ENCODE measurements at regions not wholly inside any gene's neighbourhood (a gene's known extent, or its start where the extent isn't known, plus 50 kb on each side); places are given as distances from the start of the nearest gene placed in this dataset.
"Not testable (repeated sequence)": the region's sequence is repeated elsewhere in the genome, so short reads cannot be mapped to it uniquely, and the experiment has no call there.

DNA sequence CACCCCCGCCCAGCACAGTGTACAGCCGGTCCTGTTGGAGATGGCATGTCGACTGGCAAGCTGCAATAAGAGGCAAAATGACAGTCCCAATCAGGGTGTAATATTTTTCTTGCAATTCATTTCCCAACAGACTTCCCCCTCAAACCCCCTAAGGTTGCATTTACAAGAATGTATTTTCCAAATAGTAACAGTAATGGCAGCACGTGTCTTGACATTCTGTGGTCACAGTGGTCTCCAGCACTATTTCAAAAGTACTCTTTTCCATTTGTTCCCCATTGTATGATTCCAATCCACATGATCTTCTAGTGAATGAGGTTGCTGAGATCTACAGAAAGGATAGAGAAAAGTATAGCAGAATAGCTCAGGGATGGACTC is 97.8 kb upstream of the CARMIL1 start:
- DNase-seq (ENCODE audit: low read depth in 2 of 2) = no peak

DNA sequence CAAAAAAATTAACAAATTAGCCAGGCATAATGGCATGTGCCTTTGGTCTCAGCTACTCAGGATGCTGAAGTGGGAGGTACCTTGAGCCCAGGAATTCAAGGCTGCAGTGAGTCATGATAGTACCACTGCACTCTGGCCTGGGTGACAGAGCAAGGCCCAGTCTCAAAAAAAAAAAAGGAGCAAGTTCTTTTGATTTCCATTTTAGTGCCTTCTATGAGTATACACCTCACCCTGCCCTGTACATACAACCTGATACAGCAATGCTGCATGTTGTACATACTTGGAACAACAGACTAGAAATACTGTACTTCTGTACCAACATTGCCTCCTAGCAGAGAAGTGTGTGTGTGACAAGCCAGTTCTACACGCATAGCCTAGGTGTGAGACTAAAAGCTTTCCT is 97.3 kb upstream of the CARMIL1 start:
- DNase-seq (ENCODE audit: low read depth in 2 of 2) = no peak

DNA sequence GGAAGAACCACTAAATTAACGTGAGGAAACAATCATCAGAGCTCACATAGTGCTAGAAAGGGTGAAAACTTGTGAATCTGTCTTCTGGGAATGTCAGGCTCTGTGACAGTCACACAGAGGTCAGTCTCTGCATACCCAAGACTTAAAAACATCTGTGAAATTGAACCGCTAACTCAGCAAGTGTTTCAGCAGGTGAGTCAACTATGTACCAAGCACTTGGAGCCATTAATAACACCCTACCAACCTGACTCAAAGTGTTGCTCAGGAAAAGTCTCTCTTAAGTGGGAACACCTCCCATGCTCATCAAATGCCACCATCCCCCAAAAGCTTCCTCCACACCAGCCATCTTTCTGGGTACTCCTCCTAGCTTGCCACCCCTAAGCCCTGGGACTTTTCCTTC is 92.3 kb upstream of the CARMIL1 start:
- DNase-seq (ENCODE audit: low read depth in 2 of 2) = no peak

DNA sequence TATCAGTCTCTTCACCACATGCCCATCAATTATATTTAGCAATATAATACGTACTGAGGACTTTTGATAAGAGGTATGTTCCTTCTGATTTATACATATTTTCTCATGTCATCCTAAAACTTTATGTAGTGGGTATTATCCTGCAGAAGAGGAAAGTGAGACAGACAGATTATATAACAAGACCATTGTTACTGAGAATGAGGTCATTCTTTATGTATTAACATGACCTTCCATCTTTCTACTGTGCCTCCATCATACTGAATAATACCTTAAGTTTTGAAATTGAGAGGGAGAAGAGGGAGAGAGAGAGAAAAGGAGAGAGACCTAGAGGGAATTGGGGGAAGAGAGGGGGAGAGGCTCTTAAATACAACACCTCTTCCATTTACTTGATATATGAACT is 90.9 kb upstream of the CARMIL1 start:
- no peak for DNase-seq (ENCODE audit: low read depth in 2 of 2)

DNA sequence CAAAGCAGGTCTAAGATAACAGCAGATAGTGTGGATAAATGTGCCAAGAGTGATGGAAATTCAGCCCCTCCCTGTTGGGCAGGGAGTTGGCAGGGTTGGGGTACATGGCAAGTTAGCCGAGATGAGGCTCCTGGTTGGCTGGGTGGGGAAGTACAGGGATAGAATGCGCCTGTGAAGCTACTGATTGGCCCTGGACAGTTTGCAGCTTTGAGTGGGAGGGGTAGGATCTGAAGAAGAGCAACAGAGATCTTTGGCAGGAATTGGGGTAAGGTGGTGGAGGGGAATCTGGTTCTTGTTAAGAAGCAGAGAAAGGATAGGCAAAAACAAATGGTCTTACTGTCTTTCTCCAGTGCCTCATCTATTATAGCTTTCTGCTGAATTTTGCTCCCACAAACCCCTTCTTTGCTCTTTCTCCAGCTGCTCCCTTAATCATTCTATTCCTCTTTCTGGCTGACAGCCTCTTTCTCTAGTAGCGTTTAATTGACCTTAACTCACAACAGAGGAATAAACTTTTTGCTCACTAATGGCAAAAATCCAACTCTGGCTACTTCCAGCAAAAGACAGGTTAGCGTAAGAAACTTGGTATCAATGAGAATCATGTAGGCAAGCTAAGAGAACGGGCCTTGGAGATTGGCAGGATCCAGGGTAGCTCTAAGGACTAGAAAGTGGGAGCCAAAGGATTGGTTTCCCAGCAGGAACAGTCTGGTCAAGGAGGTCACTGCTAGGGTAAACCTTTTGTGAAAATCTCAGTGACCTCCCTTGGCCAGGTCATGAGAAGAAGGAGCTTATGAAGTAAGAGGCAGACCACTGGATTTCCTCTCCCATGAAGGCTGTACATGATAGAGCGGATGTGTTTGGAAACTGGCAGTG is 86.3 kb upstream of the CARMIL1 start:
- no peak for DNase-seq (ENCODE audit: low read depth in 2 of 2)

DNA sequence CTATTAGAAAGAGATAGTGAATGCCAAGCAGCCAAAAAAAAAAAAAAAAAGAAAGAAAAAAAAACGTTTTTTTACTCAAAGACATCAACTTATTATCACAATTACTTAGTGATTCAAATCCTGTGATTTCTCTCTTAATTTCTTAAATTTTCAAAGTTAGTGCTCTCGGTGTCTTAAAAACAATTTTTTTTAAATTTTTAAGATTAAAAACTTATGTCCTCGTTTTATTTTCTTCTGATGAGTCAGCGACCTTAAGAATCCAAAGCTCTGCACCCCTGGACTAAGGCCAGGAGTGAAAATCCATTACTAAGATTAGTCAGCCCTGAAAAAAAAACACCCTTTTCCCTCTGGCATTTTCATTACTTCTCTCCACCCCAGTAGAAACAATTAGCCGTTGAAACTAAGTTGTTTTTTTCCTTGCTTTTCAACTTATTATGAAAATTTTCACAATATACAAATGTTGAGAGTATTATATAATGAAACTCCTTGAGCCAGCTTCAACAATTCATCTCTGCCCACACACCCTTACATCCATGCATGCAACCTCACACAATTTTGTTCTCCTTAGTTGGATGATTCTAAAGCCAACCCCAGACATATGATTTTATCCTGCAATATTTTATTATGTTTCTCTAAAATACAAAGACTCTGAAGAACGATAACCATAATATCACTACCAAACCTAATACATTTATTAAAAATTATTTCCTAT is 85.6 kb upstream of the CARMIL1 start:
- no peak for DNase-seq (ENCODE audit: low read depth in 2 of 2)

DNA sequence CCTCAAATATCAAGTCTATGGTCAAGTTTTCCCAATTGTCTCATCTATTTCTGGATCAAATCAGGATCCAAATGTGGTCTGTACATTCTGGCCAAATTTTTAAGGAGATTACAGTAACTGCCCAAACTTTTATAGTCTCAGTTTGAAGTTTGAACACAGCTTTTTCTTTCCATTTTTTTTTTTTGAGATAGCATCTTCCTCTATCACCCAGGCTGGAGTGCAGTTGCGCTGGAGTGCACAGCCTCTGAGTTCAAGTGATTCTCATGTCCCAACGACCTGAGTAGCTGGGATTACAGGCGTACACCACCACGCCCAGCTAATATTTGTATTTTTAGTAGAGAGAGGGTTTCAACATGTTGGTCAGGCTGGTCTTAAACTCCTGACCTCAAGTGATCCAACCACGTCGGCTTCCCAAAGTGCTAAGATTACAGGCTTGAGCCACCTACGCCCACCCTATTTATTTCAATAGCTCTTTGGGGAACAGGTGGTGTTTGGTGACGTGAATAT is 84.9 kb upstream of the CARMIL1 start:
- DNase-seq (ENCODE audit: low read depth in 2 of 2) = no peak

DNA sequence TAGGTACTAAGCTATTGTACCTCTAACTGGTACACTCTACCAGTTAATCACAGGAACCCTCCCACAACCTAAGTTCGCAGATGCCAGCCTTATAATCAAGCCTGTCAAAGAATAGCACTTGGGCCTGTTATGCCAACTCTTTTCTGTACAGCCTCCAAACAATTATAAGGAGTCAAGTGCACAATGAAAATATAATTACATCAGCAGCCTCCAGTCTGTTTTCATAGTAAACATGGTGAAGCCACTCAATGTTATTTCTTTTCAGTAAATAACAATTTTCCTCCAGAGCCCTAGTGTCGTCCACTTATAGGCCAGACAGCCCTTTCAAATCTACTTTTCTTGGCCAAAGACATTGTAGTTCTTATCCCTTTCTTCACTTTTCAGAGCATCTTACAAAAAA is 82.7 kb upstream of the CARMIL1 start:
- DNase-seq (ENCODE audit: low read depth in 2 of 2) = no peak

DNA sequence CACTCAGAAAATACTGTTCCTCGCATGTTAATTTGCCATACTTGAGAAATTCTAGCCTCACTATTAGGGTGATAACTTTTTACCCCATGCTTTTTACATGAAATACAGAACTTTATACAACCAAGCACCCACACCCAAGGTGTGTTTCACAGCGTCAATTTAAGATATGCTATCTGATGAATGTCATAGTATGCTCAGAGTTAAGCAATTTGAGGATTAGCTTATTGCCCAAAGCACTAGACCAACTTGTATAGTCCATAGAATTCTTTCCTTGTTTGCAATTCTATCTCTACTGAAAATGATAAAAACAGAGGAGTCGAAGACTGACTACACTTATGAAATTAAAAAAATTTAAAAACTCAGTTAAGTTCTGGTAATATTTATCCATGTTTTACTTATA is 82.1 kb upstream of the CARMIL1 start:
- no peak for DNase-seq (ENCODE audit: low read depth in 2 of 2)

DNA sequence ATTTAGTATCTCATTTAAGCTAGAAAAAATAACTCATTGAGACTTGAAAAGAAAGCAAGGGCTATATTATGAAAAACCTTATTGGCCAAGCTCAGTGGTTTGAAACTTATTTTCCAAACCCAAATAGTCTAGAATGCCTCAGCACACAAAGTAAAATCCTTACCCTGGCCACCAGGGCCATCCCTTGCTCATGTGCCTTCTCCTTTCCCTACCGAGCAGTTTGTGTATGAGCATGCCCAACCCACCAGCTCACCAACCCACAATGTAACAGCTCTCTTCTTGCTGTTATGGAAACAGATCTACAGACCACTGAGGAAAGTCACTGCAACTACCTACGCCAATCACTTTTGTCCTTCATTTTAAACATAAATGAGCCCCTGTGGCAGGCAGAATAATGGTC is 79.6 kb upstream of the CARMIL1 start:
- no peak for DNase-seq (ENCODE audit: low read depth in 2 of 2)

DNA sequence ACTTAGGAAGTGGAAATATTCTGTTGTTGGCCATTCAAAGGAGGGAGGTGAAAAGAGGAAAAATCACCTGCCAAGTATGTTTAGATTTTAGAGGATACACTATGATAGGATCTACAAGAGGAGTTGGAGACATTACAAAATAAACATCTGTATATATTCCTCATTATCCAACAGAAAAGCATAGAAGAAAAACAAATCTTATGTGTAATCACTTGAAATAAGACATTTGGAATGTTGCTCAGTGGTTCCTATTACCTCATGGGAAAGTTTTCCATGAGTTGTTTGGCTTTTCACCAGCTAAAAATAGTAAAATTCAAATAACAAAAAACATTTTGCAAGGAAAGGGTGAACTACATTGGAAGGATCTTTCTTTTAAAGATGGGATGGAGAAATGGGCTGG is 76.7 kb upstream of the CARMIL1 start:
- DNase-seq (ENCODE audit: low read depth in 2 of 2) = no peak

DNA sequence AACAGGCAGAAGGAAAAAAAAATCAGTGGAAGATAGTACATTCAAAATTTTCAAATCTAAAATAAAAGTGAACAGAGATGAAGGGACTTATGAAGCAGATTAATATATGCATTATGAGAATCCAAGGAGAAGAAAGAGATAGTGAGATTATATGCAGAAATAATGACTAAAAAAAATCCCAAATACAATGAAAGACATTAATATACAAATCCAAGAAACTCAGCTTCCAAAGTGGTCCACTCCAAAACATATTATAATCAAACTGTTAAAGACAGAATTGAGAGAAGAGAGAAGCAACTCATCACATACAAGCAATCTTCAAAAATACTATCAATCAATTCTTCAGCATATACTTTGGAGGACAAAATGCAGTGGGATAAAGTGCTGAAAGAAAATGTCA is 73.5 kb upstream of the CARMIL1 start:
- no peak for DNase-seq (ENCODE audit: low read depth in 2 of 2)

DNA sequence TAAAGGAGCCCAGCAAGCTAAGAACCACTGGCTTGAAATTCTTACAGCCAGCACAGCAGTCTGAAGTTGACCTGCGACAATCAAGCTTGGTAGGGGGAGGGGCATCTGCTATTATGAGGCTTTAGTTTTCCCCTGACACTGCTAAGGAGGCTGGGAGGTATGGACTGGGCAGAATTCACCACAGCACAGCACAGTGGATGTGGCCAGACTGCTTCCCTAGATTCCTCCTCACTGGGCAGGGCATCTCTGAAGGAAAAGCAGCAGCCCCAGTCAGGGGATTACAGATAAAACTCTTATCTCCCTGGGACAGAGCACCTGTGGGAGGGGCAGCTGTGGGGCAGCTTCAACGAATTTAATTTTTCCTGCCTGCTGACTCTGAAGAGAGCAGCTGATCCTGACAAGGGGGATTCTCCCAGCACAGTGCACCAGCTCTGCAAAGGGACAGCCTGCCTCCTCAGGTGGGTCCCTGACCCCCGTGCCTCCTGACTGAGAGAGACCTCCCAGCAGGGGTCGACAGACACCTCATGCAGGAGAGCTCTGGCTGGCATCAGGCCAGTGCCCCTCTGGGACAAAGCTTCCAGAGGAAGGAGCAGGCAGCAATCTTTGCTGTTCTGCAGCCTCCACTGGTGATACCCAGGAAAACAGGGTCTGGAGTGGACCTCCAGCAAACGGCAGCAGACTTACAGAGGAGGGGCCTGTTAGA is 71.6 kb upstream of the CARMIL1 start:
- DNase-seq (ENCODE audit: low read depth in 2 of 2) = not testable (repeated sequence)

DNA sequence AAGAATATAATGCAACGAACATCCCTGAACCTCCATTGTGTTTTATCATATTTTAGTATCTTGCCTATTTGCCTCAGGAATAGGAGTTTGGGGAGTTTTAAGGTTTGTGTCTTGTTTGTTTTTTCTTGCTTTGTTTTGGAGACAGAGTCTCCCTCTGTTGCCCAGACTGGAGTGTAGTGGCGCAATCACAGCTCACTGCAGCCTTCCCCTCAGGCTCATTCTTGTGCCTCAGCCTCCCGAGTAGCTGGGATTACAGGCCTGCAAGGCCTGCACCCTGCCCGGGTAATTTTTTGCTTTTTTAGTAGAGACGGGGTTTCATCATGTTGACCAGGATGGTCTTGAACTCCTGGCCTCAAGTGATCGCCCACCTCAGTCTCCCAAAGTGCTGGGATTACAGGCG is 63.3 kb upstream of the CARMIL1 start:
- DNase-seq (ENCODE audit: low read depth in 2 of 2) = no peak

DNA sequence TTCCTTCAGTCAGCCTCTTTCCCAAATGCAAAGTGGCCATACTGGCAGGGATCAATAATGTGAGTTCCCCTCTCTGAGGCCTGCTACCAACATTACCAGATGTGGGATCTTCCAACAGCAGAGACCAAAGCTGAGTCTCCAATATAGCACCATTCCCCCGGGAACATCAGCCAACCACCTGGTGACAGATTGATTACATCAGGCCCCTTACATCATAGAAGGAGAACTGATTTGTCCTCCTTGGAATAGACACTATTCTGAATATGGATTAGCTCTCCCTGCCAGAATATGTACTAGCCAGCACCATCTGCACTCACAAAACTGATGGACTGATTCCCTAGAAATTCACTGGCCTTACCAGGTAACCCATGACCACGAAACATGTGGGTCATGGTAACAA is 61.9 kb upstream of the CARMIL1 start:
- DNase-seq (ENCODE audit: low read depth in 2 of 2) = no peak

DNA sequence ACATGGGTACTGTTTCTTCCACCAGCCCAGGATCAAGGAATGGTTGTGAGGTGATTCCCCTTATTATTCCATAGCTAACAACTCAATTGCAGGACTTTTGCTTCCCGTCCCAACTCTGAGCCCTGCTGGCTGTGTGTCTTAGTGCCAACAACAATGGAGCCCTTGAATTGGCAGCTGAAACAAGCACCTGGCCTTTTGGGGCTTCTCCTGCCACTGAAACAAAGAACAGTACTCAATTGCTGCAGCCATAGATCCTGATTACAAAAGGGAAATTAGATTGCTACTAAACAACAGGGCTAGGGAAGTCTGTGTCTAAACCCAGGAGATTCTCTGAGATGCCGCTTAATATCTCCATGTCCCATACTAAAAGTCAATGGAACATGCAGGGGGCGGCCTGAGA is 61.3 kb upstream of the CARMIL1 start:
- DNase-seq (ENCODE audit: low read depth in 2 of 2) = no peak

DNA sequence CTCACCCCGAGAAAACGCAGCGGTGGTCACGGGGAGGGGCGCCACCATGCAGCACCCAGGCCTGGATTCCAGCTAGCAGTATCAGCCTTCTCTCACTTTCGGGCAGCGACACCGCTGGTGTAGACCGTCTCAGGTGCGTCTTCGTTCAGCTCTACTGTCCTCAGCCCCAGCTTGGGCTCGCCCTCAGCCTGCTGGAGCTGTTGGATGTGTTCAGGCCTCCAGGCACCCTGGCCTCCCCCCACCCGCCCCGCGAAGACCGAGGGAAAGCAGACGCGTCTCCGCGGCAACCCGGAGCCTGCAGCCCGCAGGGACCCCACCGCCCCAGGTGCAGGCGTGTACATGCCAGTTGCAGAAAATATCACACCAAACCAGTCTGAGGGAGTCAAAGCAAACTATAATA is 60.8 kb upstream of the CARMIL1 start:
- DNase-seq (ENCODE audit: low read depth in 2 of 2) = no peak

DNA sequence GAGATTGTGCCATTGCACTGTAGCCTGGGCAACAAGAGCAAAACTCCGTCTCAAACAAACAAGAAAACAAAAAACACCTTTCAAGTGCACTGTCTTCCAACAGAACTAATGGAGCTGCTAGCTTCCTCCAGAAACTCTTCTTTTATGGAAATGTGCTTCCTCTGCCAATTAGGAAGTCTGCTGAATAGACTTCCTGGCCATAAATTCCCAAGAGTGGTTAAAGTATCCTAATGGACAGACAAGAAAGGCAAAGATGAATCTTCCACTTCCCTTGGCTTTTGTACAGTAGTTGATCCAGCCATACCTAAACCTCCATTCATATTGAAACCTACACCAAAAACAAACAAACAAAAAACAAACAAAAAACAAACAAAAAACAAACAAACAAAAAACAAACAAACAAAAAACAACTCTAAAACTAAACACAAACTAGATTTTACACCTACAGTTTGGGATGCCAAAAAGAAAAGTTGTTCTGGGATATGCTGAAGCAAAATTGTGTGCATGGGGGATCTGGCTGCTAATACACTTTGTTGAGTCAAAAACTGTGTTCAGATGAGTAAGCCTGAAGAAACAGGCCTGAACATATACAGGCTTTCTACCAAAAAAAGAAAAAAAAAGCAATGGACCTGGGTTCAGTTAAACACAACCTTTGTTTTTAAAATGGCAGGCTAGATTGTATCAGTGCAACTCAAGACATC is 59.8 kb upstream of the CARMIL1 start:
- no peak for DNase-seq (ENCODE audit: low read depth in 2 of 2)

DNA sequence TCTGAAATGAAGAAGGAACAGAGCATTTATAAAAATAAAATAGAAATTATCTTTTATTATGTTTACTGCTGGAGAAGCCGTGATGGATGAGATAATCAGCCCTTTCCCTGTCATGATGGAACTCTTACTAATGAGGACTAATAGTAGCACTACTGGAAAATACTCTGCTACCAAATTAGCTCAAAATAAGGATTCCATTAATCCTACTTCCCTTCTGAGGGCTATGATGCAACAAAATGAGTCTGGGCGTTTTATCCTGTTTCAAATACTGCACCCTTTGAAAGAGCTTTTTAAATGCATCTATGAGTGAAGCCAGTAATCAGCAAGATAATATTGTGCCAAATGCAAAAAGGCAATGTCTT is 59.3 kb upstream of the CARMIL1 start:
- no peak for DNase-seq (ENCODE audit: low read depth in 2 of 2)

DNA sequence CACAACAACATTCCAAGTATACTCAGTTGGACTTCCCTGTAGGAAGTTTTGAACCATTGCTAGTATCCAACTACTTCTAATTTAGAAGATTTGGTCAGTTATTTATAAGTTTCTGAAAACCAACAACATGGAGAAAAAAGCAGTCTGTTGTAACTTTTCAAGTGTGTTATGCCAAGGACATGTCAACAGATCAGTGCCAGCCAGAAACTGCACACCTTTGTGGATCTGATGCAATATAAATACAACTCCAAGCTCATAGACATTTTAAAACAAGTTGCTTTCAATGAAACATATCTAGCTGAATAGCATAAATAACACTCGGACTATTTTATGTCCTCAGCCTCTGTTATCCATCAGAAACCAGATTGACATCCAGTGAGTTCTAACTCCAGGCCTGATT is 58.3 kb upstream of the CARMIL1 start:
- no peak for DNase-seq (ENCODE audit: low read depth in 2 of 2)

DNA sequence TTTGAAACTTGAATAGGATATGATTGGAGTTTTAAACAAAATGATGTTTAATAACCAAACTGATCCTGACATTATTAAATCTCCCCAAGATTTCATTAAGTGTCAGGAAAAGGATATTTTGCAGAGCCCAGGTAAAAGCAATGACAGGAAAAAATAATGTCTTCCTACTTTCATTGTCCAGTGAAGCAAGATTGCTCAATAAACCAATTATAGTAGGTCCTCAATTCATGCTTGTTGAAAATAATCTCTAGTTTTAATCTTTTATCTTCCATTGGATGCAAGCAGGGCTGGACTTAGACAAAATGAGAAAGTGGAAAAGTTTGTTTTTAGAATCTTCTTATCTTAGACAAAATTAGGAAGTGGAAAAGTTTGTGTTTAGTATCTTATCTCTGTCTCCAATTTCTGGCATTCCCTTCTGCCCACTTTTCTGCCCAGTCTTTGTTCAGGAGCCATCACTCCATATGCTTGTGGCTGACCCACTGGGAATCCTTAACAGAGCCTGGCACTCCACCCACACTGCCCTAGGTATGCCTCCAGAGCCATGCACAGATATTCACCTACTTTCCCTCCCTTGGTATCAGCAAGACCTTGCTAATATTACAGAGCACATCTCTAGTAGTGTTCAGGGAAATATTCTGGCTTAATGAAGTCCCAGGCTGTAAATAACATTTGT is 57.0 kb upstream of the CARMIL1 start:
- DNase-seq (ENCODE audit: low read depth in 2 of 2) = no peak
